HL-60 (cell line): ENCODE measurements at regions not wholly inside any gene's neighbourhood (a gene's known extent, or its start where the extent isn't known, plus 50 kb on each side); places are given as distances from the start of the nearest gene placed in this dataset.

Source experiments
- DNase-seq, 2 experiments: peaks; one replicate each; pipeline ENCODE4 v3.0.0-alpha.2; 2010 to 2020; ENCODE audit warnings: low read depth in 1 of 2, low spot score in 1 of 2
- H3K27ac ChIP-seq: fragments of 250-450 bp; sonication (Bioruptor Pico); replicated peaks from 2 replicates; pipeline ENCODE4 v1.5.1; 2020; ENCODE audit warnings: mild to moderate bottlenecking, moderate library complexity
- H3K27me3 ChIP-seq: fragments of 250-450 bp; sonication (Bioruptor Pico); 2 replicates; pipeline ENCODE4 v1.5.1; 2021; ENCODE audit warnings: mild to moderate bottlenecking, moderate library complexity; ENCODE audit not compliant: insufficient read depth, poor library complexity, severe bottlenecking
- H3K4me3 ChIP-seq: replicated peaks from 2 replicates; pipeline ENCODE4 v1.5.1; 2011; ENCODE audit warnings: mild to moderate bottlenecking, control low read depth, low read length; ENCODE audit not compliant: insufficient read depth
- CTCF ChIP-seq: IDR thresholded peaks from one replicate; pipeline ENCODE4 v1.5.1; 2011; ENCODE audit warnings: low read length, control low read depth, inconsistent platforms; ENCODE audit not compliant: insufficient read depth
- GABPA ChIP-seq: IDR thresholded peaks from 2 replicates; pipeline ENCODE4 v1.6.1; 2012; ENCODE audit warnings: low read depth
- POLR2AphosphoS5 ChIP-seq: IDR thresholded peaks from 2 replicates; pipeline ENCODE4 v1.6.1; 2012; ENCODE audit warnings: low read depth
- REST ChIP-seq: IDR thresholded peaks from 2 replicates; pipeline ENCODE4 v1.6.1; 2012; ENCODE audit warnings: low read depth; ENCODE audit not compliant: insufficient replicate concordance
- SPI1 ChIP-seq: IDR thresholded peaks from 2 replicates; pipeline ENCODE4 v1.6.1; 2012; ENCODE audit warnings: low read depth, mild to moderate bottlenecking, borderline replicate concordance

- Histone ChIP-seq H3K27me3 (no peaks in the 10 kb centered on the region), H3K4me3 (no peak overlapping the region), H3K27ac (no peak overlapping the region)
- no peak for DNase-seq
- TF ChIP-seq SPI1 (no peak), GABPA (no peak), POLR2AphosphoS5 (no peak), CTCF (no peak), REST (no peak)
Measured at GRCh38 chr7:118013252-118014010, 140.2 kb upstream of the CTTNBP2 start.

GRCh38 chr7:118022546-118022945 is 149.3 kb upstream of the CTTNBP2 start:
- Histone ChIP-seq H3K4me3 (no peak overlapping the region), H3K27me3 (no peaks in the 10 kb centered on the region), H3K27ac (no peak overlapping the region)
- no peak for DNase-seq
- TF ChIP-seq SPI1 (no peak), REST (no peak), POLR2AphosphoS5 (no peak), GABPA (no peak), CTCF (no peak)

GRCh38 chr7:118026791-118027190 is 153.6 kb upstream of the CTTNBP2 start:
- TF ChIP-seq POLR2AphosphoS5 (no peak), CTCF (no peak), GABPA (no peak), SPI1 (no peak), REST (no peak)
- H3K27ac ChIP-seq = no peak overlapping the region
- no peak overlapping the region for H3K4me3 ChIP-seq
- no peak for DNase-seq
- no peaks in the 10 kb centered on the region for H3K27me3 ChIP-seq
